ENCODE measurements at regions not wholly inside any gene's neighbourhood (a gene's known extent, or its start where the extent isn't known, plus 50 kb on each side); places are given as distances from the start of the nearest gene placed in this dataset.

DNA sequence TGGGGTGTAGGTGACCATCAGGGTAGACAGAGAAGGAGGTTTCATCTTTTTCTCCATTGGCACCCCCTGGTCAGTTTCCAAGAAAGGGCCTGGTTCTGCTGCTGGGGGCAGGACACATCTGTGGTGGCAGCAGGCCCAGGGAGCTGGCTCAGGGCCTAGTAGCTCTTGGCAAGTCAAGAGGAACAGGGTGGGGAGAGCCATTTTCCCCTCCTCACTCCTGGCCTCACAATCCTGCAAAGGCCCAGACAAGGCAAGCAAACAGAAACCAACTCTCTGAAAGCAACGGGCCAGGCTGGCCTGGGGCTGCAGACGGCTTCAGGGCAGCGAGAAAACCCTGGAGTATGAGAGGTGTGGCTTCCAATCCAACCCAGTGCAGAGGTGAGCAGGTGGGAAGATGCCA, 192.9 kb upstream of the DYNLRB2 start:
- TF ChIP-seq ZC3H10 (CRISPR knock-in tag; IDR thresholded peaks at IDR 0.05), result no peak
- TF ChIP-seq, protein P1, sequence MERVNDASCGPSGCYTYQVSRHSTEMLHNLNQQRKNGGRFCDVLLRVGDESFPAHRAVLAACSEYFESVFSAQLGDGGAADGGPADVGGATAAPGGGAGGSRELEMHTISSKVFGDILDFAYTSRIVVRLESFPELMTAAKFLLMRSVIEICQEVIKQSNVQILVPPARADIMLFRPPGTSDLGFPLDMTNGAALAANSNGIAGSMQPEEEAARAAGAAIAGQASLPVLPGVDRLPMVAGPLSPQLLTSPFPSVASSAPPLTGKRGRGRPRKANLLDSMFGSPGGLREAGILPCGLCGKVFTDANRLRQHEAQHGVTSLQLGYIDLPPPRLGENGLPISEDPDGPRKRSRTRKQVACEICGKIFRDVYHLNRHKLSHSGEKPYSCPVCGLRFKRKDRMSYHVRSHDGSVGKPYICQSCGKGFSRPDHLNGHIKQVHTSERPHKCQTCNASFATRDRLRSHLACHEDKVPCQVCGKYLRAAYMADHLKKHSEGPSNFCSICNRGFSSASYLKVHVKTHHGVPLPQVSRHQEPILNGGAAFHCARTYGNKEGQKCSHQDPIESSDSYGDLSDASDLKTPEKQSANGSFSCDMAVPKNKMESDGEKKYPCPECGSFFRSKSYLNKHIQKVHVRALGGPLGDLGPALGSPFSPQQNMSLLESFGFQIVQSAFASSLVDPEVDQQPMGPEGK (CRISPR knock-in tag; IDR thresholded peaks at IDR 0.05; ENCODE audit: borderline replicate concordance), result no peak
- no peak for TF ChIP-seq ZFP3 (CRISPR knock-in tag; IDR thresholded peaks at IDR 0.05)
- no peak for TF ChIP-seq SNAI2 (CRISPR knock-in tag; IDR thresholded peaks at IDR 0.05)
- no peak for TF ChIP-seq ESRRG (CRISPR knock-in tag; IDR thresholded peaks at IDR 0.05)
- TF ChIP-seq PPARA (CRISPR knock-in tag; IDR thresholded peaks at IDR 0.05; ENCODE audit: borderline replicate concordance), result no peak
- TF ChIP-seq ZNF70 (CRISPR knock-in tag; IDR thresholded peaks at IDR 0.05), result no peak
- TF ChIP-seq, protein P2, sequence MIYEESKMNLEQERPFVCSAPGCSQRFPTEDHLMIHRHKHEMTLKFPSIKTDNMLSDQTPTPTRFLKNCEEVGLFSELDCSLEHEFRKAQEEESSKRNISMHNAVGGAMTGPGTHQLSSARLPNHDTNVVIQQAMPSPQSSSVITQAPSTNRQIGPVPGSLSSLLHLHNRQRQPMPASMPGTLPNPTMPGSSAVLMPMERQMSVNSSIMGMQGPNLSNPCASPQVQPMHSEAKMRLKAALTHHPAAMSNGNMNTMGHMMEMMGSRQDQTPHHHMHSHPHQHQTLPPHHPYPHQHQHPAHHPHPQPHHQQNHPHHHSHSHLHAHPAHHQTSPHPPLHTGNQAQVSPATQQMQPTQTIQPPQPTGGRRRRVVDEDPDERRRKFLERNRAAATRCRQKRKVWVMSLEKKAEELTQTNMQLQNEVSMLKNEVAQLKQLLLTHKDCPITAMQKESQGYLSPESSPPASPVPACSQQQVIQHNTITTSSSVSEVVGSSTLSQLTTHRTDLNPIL (CRISPR knock-in tag; IDR thresholded peaks at IDR 0.05; ENCODE audit: low read depth), result no peak
- no peak for TF ChIP-seq ZFP30 (CRISPR knock-in tag; IDR thresholded peaks at IDR 0.05)
- TF ChIP-seq, protein P3, sequence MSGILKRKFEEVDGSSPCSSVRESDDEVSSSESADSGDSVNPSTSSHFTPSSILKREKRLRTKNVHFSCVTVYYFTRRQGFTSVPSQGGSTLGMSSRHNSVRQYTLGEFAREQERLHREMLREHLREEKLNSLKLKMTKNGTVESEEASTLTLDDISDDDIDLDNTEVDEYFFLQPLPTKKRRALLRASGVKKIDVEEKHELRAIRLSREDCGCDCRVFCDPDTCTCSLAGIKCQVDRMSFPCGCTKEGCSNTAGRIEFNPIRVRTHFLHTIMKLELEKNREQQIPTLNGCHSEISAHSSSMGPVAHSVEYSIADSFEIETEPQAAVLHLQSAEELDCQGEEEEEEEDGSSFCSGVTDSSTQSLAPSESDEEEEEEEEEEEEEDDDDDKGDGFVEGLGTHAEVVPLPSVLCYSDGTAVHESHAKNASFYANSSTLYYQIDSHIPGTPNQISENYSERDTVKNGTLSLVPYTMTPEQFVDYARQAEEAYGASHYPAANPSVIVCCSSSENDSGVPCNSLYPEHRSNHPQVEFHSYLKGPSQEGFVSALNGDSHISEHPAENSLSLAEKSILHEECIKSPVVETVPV (CRISPR knock-in tag; IDR thresholded peaks at IDR 0.05), result no peak
- TF ChIP-seq ZNF565 (CRISPR knock-in tag; conservative IDR thresholded peaks at IDR 0.05; ENCODE audit: low read depth), result no peak
- no peak for TF ChIP-seq CSDC2 (CRISPR knock-in tag; IDR thresholded peaks at IDR 0.05)
- TF ChIP-seq OSR1 (CRISPR knock-in tag; IDR thresholded peaks at IDR 0.05), result no peak
- TF ChIP-seq ARNTL (CRISPR knock-in tag; IDR thresholded peaks at IDR 0.05; ENCODE audit: borderline replicate concordance, low read depth), result no peak
